ENCODE measurements at regions not wholly inside any gene's neighbourhood (a gene's known extent, or its start where the extent isn't known, plus 50 kb on each side); places are given as distances from the start of the nearest gene placed in this dataset.

- DNase-seq = no peak
- H3K9me3 ChIP-seq = no peaks in the 10 kb centered on the region
- H3K27me3 ChIP-seq = no peaks in the 10 kb centered on the region
- no peaks in the 10 kb centered on the region for H3K36me3 ChIP-seq
- no peak for TF ChIP-seq CTCF (IDR thresholded peaks at IDR 0.05; ENCODE audit: low read depth, low read length)
- H3K4me3 ChIP-seq (ENCODE audit: low read depth, low read length) = no peak overlapping the region
- no peaks in the 10 kb centered on the region for H3K4me1 ChIP-seq
These were observed 668.8 kb upstream of the PRKX start for GRCh38 chrX:4382273-4382672.

GRCh38 chrX:4380710-4381109 lies 667.3 kb upstream of the PRKX start:
- H3K36me3 ChIP-seq = no peaks in the 10 kb centered on the region
- H3K9me3 ChIP-seq = no peaks in the 10 kb centered on the region
- no peak for DNase-seq
- H3K27me3 ChIP-seq = no peaks in the 10 kb centered on the region
- H3K4me1 ChIP-seq = no peaks in the 10 kb centered on the region
- no peak overlapping the region for H3K4me3 ChIP-seq (ENCODE audit: low read depth, low read length)
- no peak for TF ChIP-seq CTCF (IDR thresholded peaks at IDR 0.05; ENCODE audit: low read depth, low read length)

GRCh38 chrX:4379071-4379470 lies 665.6 kb upstream of the PRKX start:
- Histone ChIP-seq H3K9me3 (no peaks in the 10 kb centered on the region), H3K4me3 (ENCODE audit: low read depth, low read length) (no peak overlapping the region), H3K36me3 (no peaks in the 10 kb centered on the region), H3K27me3 (no peaks in the 10 kb centered on the region), H3K4me1 (no peaks in the 10 kb centered on the region)
- TF ChIP-seq CTCF (IDR thresholded peaks at IDR 0.05; ENCODE audit: low read depth, low read length) = no peak
- DNase-seq = no peak

GRCh38 chrX:4373791-4374190 lies 660.3 kb upstream of the PRKX start:
- no peaks in the 10 kb centered on the region for H3K9me3 ChIP-seq
- H3K4me1 ChIP-seq = no peaks in the 10 kb centered on the region
- no peaks in the 10 kb centered on the region for H3K36me3 ChIP-seq
- DNase-seq = no peak
- no peak overlapping the region for H3K4me3 ChIP-seq (ENCODE audit: low read depth, low read length)
- H3K27me3 ChIP-seq = no peaks in the 10 kb centered on the region
- no peak for TF ChIP-seq CTCF (IDR thresholded peaks at IDR 0.05; ENCODE audit: low read depth, low read length)

GRCh38 chrX:4358577-4358976 lies 645.1 kb upstream of the PRKX start:
- Histone ChIP-seq H3K4me1 (no peaks in the 10 kb centered on the region), H3K4me3 (ENCODE audit: low read depth, low read length) (no peak overlapping the region), H3K9me3 (no peaks in the 10 kb centered on the region), H3K27me3 (no peaks in the 10 kb centered on the region), H3K36me3 (no peaks in the 10 kb centered on the region)
- no peak for TF ChIP-seq CTCF (IDR thresholded peaks at IDR 0.05; ENCODE audit: low read depth, low read length)
- DNase-seq = no peak

GRCh38 chrX:4322916-4323315 lies 609.5 kb upstream of the PRKX start:
- H3K9me3 ChIP-seq = no peaks in the 10 kb centered on the region
- no peak for TF ChIP-seq CTCF (IDR thresholded peaks at IDR 0.05; ENCODE audit: low read depth, low read length)

More at GRCh38 chrX:4322916-4323315, 609.5 kb upstream of the PRKX start:
- Histone ChIP-seq H3K4me3 (ENCODE audit: low read depth, low read length) (no peak overlapping the region), H3K27me3 (no peaks in the 10 kb centered on the region), H3K4me1 (no peaks in the 10 kb centered on the region), H3K36me3 (no peaks in the 10 kb centered on the region)
- DNase-seq = no peak

Measured in BE2C (cell line).